Muscle of leg (tissue), 3 donors: ENCODE measurements at regions not wholly inside any gene's neighbourhood (a gene's known extent, or its start where the extent isn't known, plus 50 kb on each side); places are given as distances from the start of the nearest gene placed in this dataset.

ENCODE experiments used
- DNase-seq: peaks from one replicate; pipeline ENCODE4 v3.0.0; 2013
- H3K27ac ChIP-seq: one replicate; pipeline ENCODE4 v1.5.1; 2013; ENCODE audit warnings: mild to moderate bottlenecking, low read length, control low read depth
- H3K27me3 ChIP-seq: one replicate; pipeline ENCODE4 v1.6.1; 2013; ENCODE audit warnings: low read length; ENCODE audit not compliant: control insufficient read depth, insufficient read depth
- H3K36me3 ChIP-seq: one replicate; pipeline ENCODE4 v1.6.1; 2013; ENCODE audit warnings: low read length; ENCODE audit not compliant: control insufficient read depth, insufficient read depth
- H3K4me1 ChIP-seq: one replicate; pipeline ENCODE4 v1.6.1; 2013; ENCODE audit warnings: low read length; ENCODE audit not compliant: control insufficient read depth, insufficient read depth
- H3K4me3 ChIP-seq: one replicate; pipeline ENCODE4 v1.5.1; 2013; ENCODE audit warnings: low read length, control low read depth
- H3K9me3 ChIP-seq: replicated peaks from 2 replicates; pipeline ENCODE4 v1.6.1; 2013; ENCODE audit warnings: low read depth, low read length; ENCODE audit not compliant: control insufficient read depth
- WGBS: methylation state at CpG from one replicate; pipeline ENCODE4 v1.1.5; 2013; ENCODE audit warnings: missing lambda C conversion rate; ENCODE audit not compliant: insufficient coverage; 5-methylcytosine and 5-hydroxymethylcytosine counted together

DNA sequence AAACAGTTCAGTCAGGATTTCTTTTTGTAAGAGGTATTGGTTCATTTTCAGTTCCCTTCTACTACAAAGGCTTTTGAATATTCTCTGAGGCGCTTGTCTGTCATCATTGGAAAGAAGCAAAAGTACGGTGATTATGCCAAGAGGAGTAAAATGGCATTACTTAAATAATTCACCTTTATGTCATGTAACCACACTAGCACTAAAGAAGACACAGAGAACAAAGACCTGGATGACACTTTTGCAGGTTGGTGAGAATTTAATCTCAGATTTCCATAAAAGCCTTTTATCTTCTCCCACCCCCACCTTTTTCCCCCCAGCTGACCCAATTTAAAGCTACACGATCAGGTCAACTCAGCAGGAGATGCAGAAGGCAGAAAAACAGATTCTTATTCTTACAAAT is 451.8 kb downstream of the HACE1 start:
- no peaks in the 10 kb centered on the region for H3K4me1 ChIP-seq
- WGBS: no CpG with 5 or more reads among the region's 3 CpGs
- H3K36me3 ChIP-seq: no peaks in the 10 kb centered on the region
- H3K9me3 ChIP-seq: no peaks in the 10 kb centered on the region
- H3K4me3 ChIP-seq: no peak overlapping the region
- no peak overlapping the region for H3K27ac ChIP-seq
- no peaks in the 10 kb centered on the region for H3K27me3 ChIP-seq
- no peak for DNase-seq

DNA sequence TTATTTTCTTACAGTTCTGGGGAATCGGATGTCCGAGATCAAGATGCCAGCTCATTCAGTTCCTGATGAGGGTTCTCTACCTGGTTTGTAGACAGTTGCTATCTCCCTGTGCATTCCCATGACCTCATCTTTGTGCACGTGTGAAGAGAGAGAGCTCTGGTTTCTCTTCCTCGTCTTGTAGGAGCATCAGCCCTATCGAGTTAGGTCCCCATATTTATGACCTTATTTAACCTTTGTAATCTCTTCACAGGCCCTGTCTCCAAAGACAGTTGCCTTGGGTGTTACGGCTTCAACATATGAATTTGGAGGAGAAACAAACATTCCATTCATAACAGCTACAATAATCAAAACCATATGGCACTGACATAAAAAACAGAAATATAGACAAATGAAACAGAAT is 455.3 kb downstream of the HACE1 start:
- Histone ChIP-seq H3K4me1 (no peaks in the 10 kb centered on the region), H3K9me3 (no peaks in the 10 kb centered on the region), H3K36me3 (no peaks in the 10 kb centered on the region), H3K27me3 (no peaks in the 10 kb centered on the region), H3K4me3 (no peak overlapping the region), H3K27ac (no peak overlapping the region)
- DNase-seq: peak; percentile 31
- no CpG with 5 or more reads among the region's 6 CpGs for WGBS

DNA sequence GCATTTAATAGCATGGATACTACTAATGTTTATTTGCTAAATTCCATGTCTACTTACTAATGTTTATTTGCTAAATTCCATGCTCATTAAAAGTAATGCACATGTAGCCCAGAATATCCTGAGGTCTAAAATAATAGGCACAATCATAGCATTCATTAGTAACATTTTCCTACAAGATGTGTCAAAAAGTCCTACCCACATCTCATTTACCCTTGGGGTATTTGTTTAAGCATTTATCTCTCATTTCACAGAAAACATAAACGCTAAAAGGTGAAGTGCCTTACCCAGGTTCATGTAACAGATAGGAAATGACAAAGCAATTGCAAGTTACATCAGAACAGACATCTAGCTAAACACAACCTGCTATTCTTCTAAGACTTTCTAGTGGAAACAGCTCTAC is 457.1 kb downstream of the HACE1 start:
- no CpG with 5 or more reads among the region's 1 CpG for WGBS
- H3K27me3 ChIP-seq: no peaks in the 10 kb centered on the region
- no peak overlapping the region for H3K4me3 ChIP-seq
- no peak for DNase-seq
- no peaks in the 10 kb centered on the region for H3K9me3 ChIP-seq
- H3K4me1 ChIP-seq: no peaks in the 10 kb centered on the region
- no peaks in the 10 kb centered on the region for H3K36me3 ChIP-seq
- no peak overlapping the region for H3K27ac ChIP-seq

GRCh38 chr6:104401926-104402325 is 457.8 kb downstream of the HACE1 start:
- Histone ChIP-seq H3K27me3 (no peaks in the 10 kb centered on the region), H3K36me3 (no peaks in the 10 kb centered on the region), H3K4me3 (no peak overlapping the region), H3K27ac (no peak overlapping the region), H3K4me1 (no peaks in the 10 kb centered on the region), H3K9me3 (no peaks in the 10 kb centered on the region)
- DNase-seq: no peak
- WGBS: no CpG with 5 or more reads among the region's 5 CpGs

DNA sequence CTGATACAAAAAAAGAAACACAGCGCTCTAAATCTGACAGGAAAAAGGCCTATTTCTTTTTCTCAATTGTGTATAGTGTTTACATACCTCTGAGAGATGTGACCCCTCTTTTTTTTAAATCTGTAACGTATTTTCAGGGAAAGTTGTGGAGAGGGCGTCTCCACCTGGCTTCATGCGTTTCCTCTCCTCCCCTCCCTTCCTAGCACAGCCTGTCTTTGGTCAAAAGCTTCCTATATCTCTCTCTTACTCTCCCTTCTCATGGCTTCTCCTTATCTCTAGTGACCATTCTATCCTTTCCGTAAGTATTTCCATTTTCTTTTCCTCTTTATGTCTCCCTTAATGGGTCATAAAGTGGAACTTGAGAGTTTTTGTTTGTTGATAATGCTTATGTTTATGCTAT is 458.9 kb downstream of the HACE1 start:
- Histone ChIP-seq H3K9me3 (no peaks in the 10 kb centered on the region), H3K27me3 (no peaks in the 10 kb centered on the region), H3K36me3 (no peaks in the 10 kb centered on the region), H3K27ac (no peak overlapping the region), H3K4me1 (no peaks in the 10 kb centered on the region), H3K4me3 (no peak overlapping the region)
- no peak for DNase-seq
- 63% methylated on average over 2 of the region's 5 CpGs for WGBS

GRCh38 chr6:104396077-104396476 is 463.6 kb downstream of the HACE1 start:
- Histone ChIP-seq H3K4me1 (no peaks in the 10 kb centered on the region), H3K27me3 (no peaks in the 10 kb centered on the region), H3K4me3 (no peak overlapping the region), H3K36me3 (no peaks in the 10 kb centered on the region), H3K9me3 (no peaks in the 10 kb centered on the region), H3K27ac (no peak overlapping the region)
- DNase-seq: peak; percentile 16
- no CpG with 5 or more reads among the region's 3 CpGs for WGBS

- WGBS: no CpG with 5 or more reads among the region's 2 CpGs
- DNase-seq: no peak
- H3K36me3 ChIP-seq: no peaks in the 10 kb centered on the region
- no peak overlapping the region for H3K27ac ChIP-seq
- no peaks in the 10 kb centered on the region for H3K9me3 ChIP-seq
- H3K4me3 ChIP-seq: no peak overlapping the region
- no peaks in the 10 kb centered on the region for H3K27me3 ChIP-seq
- H3K4me1 ChIP-seq: no peaks in the 10 kb centered on the region
These were observed 477.8 kb downstream of the HACE1 start for GRCh38 chr6:104381907-104382306.

GRCh38 chr6:104365451-104366234 is 494.1 kb downstream of the HACE1 start:
- 70% methylated on average over 2 of the region's 5 CpGs for WGBS
- Histone ChIP-seq H3K9me3 (no peaks in the 10 kb centered on the region), H3K27ac (no peak overlapping the region), H3K36me3 (no peaks in the 10 kb centered on the region), H3K4me3 (no peak overlapping the region), H3K27me3 (no peaks in the 10 kb centered on the region), H3K4me1 (no peaks in the 10 kb centered on the region)
- no peak for DNase-seq

DNA sequence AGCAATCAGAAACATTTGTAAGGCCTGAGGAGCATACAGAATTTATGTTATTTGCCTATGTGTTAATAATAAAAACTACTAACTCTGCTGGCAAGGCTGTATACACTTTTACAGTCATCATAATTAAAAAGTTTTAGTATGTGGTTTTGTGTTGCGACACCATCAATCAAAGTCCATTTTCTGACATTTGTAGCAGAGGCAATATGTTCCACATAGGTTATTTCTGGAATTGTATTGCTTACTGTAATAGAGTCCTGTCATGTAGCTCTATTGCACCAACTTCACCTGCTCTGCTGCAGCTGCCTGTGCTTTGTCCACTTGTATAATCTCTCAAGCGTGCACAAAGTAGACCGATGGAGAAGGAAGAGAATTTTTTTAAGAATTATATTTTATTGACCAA is 501.8 kb downstream of the HACE1 start:
- no peaks in the 10 kb centered on the region for H3K9me3 ChIP-seq
- no peaks in the 10 kb centered on the region for H3K27me3 ChIP-seq
- no peak for DNase-seq
- no peak overlapping the region for H3K4me3 ChIP-seq
- H3K27ac ChIP-seq: no peak overlapping the region
- no peaks in the 10 kb centered on the region for H3K36me3 ChIP-seq
- no CpG with 5 or more reads among the region's 3 CpGs for WGBS
- no peaks in the 10 kb centered on the region for H3K4me1 ChIP-seq

GRCh38 chr6:104356197-104356596 is 503.5 kb downstream of the HACE1 start:
- H3K9me3 ChIP-seq: no peaks in the 10 kb centered on the region
- H3K27ac ChIP-seq: no peak overlapping the region
- H3K4me1 ChIP-seq: no peaks in the 10 kb centered on the region
- 94% methylated on average over 2 of the region's 5 CpGs for WGBS
- H3K27me3 ChIP-seq: no peaks in the 10 kb centered on the region
- DNase-seq: no peak
- no peaks in the 10 kb centered on the region for H3K36me3 ChIP-seq
- no peak overlapping the region for H3K4me3 ChIP-seq

DNA sequence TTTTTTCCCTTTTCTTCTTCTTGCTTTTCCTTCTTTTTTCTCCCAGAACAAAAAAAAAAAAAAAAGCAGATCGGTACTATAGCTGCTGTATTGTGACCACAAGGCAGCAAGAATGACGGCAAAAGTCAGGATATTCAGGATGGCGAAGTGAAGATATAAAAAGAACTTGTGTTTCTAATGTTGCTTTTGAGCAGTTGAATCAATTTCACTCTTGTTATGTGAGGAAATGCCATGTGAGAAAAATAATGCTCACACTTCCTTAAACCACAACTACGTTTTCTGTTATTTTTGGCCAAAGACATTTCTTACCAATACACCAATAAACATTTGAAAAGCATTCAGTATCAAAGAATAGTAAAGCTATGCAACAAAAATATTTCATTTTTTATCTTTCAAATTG is 510.5 kb downstream of the HACE1 start:
- no peak overlapping the region for H3K27ac ChIP-seq
- WGBS: no CpG with 5 or more reads among the region's 4 CpGs
- DNase-seq: no peak
- H3K9me3 ChIP-seq: peaks cover 4% of the 10 kb centered on the region
- H3K4me3 ChIP-seq: no peak overlapping the region
- H3K36me3 ChIP-seq: no peaks in the 10 kb centered on the region
- no peaks in the 10 kb centered on the region for H3K4me1 ChIP-seq
- no peaks in the 10 kb centered on the region for H3K27me3 ChIP-seq
